ENCODE measurements at regions not wholly inside any gene's neighbourhood (a gene's known extent, or its start where the extent isn't known, plus 50 kb on each side); places are given as distances from the start of the nearest gene placed in this dataset.

GRCh38 chr2:116487336-116487735, 1327.2 kb upstream of the DDX18 start:
- Histone ChIP-seq H3K4me3 (ENCODE audit: low read length, poor library complexity, severe bottlenecking) (no peak overlapping the region), H3K27me3 (ENCODE audit: insufficient read depth, low read length, poor library complexity, severe bottlenecking) (no peaks in the 10 kb centered on the region), H3K79me2 (ENCODE audit: insufficient read depth, low read length) (no peaks in the 10 kb centered on the region), H3K36me3 (ENCODE audit: insufficient read depth, low read length) (no peaks in the 10 kb centered on the region), H3K9me3 (ENCODE audit: insufficient read depth, low read depth, low read length) (0 out of 2 replicates have a peak, but pooled peaks cover 2% of the 10 kb centered on the region), H3K4me1 (ENCODE audit: insufficient read depth, low read length, poor library complexity, severe bottlenecking) (no peaks in the 10 kb centered on the region), H3K9me2 (replicated peaks; ENCODE audit: low read depth, low read length) (no peaks in the 10 kb centered on the region), H3K9ac (ENCODE audit: low read depth, low read length, poor library complexity, severe bottlenecking) (no peak overlapping the region), H3K4me2 (ENCODE audit: low read depth, low read length, poor library complexity, severe bottlenecking) (no peak overlapping the region), H4K20me1 (ENCODE audit: insufficient read depth, low read length, poor library complexity, severe bottlenecking) (no peaks in the 10 kb centered on the region), H2AFZ (ENCODE audit: low read length) (no peak overlapping the region), H3F3A (ENCODE audit: low read depth) (no peaks in the 10 kb centered on the region)
- no peak for TF ChIP-seq EZH2phosphoT487 (IDR thresholded peaks at IDR 0.05; ENCODE audit: borderline replicate concordance)
- TF ChIP-seq, protein P1, sequence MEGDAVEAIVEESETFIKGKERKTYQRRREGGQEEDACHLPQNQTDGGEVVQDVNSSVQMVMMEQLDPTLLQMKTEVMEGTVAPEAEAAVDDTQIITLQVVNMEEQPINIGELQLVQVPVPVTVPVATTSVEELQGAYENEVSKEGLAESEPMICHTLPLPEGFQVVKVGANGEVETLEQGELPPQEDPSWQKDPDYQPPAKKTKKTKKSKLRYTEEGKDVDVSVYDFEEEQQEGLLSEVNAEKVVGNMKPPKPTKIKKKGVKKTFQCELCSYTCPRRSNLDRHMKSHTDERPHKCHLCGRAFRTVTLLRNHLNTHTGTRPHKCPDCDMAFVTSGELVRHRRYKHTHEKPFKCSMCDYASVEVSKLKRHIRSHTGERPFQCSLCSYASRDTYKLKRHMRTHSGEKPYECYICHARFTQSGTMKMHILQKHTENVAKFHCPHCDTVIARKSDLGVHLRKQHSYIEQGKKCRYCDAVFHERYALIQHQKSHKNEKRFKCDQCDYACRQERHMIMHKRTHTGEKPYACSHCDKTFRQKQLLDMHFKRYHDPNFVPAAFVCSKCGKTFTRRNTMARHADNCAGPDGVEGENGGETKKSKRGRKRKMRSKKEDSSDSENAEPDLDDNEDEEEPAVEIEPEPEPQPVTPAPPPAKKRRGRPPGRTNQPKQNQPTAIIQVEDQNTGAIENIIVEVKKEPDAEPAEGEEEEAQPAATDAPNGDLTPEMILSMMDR (conservative IDR thresholded peaks at IDR 0.05; ENCODE audit: low read length), result no peak

GRCh38 chr2:116489292-116489691, 1325.2 kb upstream of the DDX18 start:
- TF ChIP-seq, protein P1 (conservative IDR thresholded peaks at IDR 0.05; ENCODE audit: low read length), result no peak
- TF ChIP-seq EZH2phosphoT487 (IDR thresholded peaks at IDR 0.05; ENCODE audit: borderline replicate concordance), result no peak
- Histone ChIP-seq H3K27me3 (ENCODE audit: insufficient read depth, low read length, poor library complexity, severe bottlenecking) (no peaks in the 10 kb centered on the region), H3F3A (ENCODE audit: low read depth) (no peaks in the 10 kb centered on the region), H3K4me2 (ENCODE audit: low read depth, low read length, poor library complexity, severe bottlenecking) (no peak overlapping the region), H3K79me2 (ENCODE audit: insufficient read depth, low read length) (no peaks in the 10 kb centered on the region), H3K9me3 (ENCODE audit: insufficient read depth, low read depth, low read length) (0 out of 2 replicates have a peak, but pooled peaks cover 2% of the 10 kb centered on the region), H2AFZ (ENCODE audit: low read length) (no peak overlapping the region), H3K4me3 (ENCODE audit: low read length, poor library complexity, severe bottlenecking) (no peak overlapping the region), H3K4me1 (ENCODE audit: insufficient read depth, low read length, poor library complexity, severe bottlenecking) (no peaks in the 10 kb centered on the region), H3K9me2 (replicated peaks; ENCODE audit: low read depth, low read length) (no peaks in the 10 kb centered on the region), H3K36me3 (ENCODE audit: insufficient read depth, low read length) (no peaks in the 10 kb centered on the region), H4K20me1 (ENCODE audit: insufficient read depth, low read length, poor library complexity, severe bottlenecking) (no peaks in the 10 kb centered on the region), H3K9ac (ENCODE audit: low read depth, low read length, poor library complexity, severe bottlenecking) (no peak overlapping the region)

GRCh38 chr2:116489944-116490343, 1324.5 kb upstream of the DDX18 start:
- H3K79me2 ChIP-seq (ENCODE audit: insufficient read depth, low read length), result no peaks in the 10 kb centered on the region
- H3K4me2 ChIP-seq (ENCODE audit: low read depth, low read length, poor library complexity, severe bottlenecking), result no peak overlapping the region
- H3K27me3 ChIP-seq (ENCODE audit: insufficient read depth, low read length, poor library complexity, severe bottlenecking), result no peaks in the 10 kb centered on the region
- no peaks in the 10 kb centered on the region for H3K36me3 ChIP-seq (ENCODE audit: insufficient read depth, low read length)
- no peak overlapping the region for H3K4me3 ChIP-seq (ENCODE audit: low read length, poor library complexity, severe bottlenecking)
- no peaks in the 10 kb centered on the region for H3F3A ChIP-seq (ENCODE audit: low read depth)
- TF ChIP-seq EZH2phosphoT487 (IDR thresholded peaks at IDR 0.05; ENCODE audit: borderline replicate concordance), result no peak
- TF ChIP-seq, protein P1 (conservative IDR thresholded peaks at IDR 0.05; ENCODE audit: low read length), result no peak
- H3K9me2 ChIP-seq (replicated peaks; ENCODE audit: low read depth, low read length), result no peaks in the 10 kb centered on the region
- no peak overlapping the region for H3K9ac ChIP-seq (ENCODE audit: low read depth, low read length, poor library complexity, severe bottlenecking)
- H3K4me1 ChIP-seq (ENCODE audit: insufficient read depth, low read length, poor library complexity, severe bottlenecking), result no peaks in the 10 kb centered on the region
- H4K20me1 ChIP-seq (ENCODE audit: insufficient read depth, low read length, poor library complexity, severe bottlenecking), result no peaks in the 10 kb centered on the region
- H2AFZ ChIP-seq (ENCODE audit: low read length), result no peak overlapping the region
- H3K9me3 ChIP-seq (ENCODE audit: insufficient read depth, low read depth, low read length), result 0 out of 2 replicates have a peak, but pooled peaks cover 2% of the 10 kb centered on the region

All from Loucy (cell line).